ENCODE measurements at regions not wholly inside any gene's neighbourhood (a gene's known extent, or its start where the extent isn't known, plus 50 kb on each side); places are given as distances from the start of the nearest gene placed in this dataset.
"Not testable (repeated sequence)": the region's sequence is repeated elsewhere in the genome, so short reads cannot be mapped to it uniquely, and the experiment has no call there.

GRCh38 chr2:7524195-7524594 lies 607.0 kb downstream of the RNF144A start:
- no peak for DNase-seq (ENCODE audit: low read depth, low spot score)

DNA sequence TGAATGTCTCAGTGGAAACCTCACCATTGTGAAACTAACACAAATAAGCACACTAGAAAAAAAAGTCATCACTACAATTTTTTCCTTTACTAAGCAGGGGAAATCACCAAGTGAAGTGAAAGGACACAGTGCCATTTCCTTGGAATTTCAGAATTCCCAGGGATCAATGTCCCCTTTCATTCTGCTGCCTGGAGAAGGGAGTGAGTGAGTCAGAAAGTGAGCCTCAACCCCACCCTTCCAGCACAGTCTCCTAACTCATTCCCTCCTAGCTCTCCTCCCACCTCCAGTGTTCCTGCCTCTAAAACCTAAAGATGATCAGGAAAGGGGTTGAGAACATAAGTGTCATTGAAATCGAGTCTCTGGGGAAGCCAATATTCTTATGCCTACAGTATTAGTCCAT lies 608.5 kb downstream of the RNF144A start:
- DNase-seq (ENCODE audit: low read depth, low spot score) = no peak

GRCh38 chr2:7527165-7527722 lies 610.0 kb downstream of the RNF144A start:
- DNase-seq (ENCODE audit: low read depth, low spot score) = no peak

DNA sequence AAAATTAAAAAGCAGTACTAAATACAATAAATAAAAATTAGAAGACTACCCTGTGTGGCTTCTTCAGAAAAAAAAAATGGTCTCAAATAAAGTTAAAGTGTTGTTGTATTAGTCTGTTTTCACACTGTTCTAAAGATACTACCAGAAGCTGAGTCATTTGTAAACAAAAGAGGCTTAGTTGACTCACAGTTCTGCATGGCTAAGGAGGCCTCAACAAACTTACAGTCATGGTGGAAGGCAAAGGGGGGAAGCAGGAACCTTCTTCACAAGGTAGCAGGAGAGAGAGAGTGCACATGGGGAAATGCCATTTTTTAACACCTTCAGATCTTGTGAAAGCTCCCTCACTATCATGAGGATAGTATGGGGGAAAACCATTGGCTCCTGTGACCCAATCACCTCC lies 612.8 kb downstream of the RNF144A start:
- DNase-seq (ENCODE audit: low read depth, low spot score) = no peak

- DNase-seq (ENCODE audit: low read depth, low spot score) = peak; percentile 28
Observed at GRCh38 chr2:7539077-7539476, 621.9 kb downstream of the RNF144A start.

GRCh38 chr2:7539760-7540159 lies 622.5 kb downstream of the RNF144A start:
- DNase-seq (ENCODE audit: low read depth, low spot score) = peak; percentile 76

DNA sequence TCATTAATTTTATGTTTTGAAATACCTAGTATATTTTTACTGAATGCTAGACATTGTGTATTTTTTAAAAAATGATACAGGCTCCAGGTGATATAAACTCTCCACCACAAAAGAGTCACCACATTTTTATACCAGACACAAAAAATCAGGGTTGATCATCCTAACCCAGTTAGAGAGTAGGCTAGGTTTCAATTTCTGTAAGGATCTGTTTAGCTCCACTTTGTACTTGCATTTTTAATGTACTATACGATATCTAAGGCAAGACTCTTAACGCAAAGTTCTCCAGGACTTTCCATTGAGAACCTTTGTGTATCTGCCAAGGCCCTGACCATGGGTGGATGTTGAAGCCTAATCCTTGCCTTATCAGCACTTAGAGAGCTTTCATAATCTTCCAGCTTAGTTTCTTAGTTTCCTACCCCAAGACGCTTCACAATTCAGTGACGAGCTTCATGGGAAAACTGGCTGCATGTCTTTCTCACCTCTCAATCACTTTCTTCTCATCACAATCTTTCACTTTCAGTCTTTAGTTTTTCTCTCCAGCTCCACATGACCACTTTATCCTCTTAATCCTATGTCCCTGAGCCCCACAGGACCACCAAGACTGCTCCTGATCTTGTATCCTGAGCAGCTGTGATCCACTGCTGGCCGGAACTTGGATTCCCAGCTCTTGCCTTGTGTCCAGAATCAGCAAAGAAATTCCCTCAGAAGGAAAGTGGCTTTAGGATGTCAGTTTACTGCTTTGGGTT lies 635.8 kb downstream of the RNF144A start:
- DNase-seq (ENCODE audit: low read depth, low spot score) = no peak

DNA sequence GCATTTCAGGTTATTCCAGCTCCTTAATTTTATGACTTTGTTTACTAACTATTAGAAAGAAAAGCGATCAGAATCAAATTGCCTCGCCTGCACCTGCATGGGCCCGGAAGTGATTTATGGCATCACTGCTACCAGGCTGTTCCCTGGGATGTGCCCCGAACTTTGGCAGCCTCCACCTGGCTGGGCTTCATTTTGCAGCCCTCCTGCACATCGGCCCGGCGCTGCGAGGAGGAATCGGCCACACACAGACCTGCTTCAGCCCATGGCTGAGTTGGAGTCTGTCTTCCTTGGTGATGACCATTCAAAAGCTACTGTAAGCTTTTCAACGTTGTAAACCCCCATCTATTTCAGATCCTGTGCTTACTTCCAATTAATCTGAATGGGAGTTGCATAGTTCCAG lies 638.0 kb downstream of the RNF144A start:
- DNase-seq (ENCODE audit: low read depth, low spot score) = no peak

DNA sequence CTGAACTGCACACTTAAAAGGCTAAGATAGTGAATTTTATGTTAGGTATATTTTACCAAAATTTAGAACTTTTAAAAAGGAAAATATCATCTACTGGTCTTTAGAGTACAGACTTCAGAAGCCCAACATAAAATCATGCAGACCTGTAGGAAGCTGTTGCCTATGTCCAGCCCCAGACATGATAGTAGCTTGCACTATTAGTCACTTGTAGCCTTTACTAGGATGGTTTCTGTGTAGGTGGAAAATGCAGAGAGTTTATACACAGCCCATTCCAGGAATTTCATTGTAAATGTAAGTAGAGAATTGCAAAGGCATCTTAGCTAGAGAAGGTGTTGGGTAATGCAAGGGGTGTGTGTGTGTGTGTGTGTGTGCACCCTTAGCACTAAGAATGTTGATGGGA lies 640.2 kb downstream of the RNF144A start:
- no peak for DNase-seq (ENCODE audit: low read depth, low spot score)

GRCh38 chr2:7559791-7560190 lies 642.6 kb downstream of the RNF144A start:
- DNase-seq (ENCODE audit: low read depth, low spot score) = no peak

DNA sequence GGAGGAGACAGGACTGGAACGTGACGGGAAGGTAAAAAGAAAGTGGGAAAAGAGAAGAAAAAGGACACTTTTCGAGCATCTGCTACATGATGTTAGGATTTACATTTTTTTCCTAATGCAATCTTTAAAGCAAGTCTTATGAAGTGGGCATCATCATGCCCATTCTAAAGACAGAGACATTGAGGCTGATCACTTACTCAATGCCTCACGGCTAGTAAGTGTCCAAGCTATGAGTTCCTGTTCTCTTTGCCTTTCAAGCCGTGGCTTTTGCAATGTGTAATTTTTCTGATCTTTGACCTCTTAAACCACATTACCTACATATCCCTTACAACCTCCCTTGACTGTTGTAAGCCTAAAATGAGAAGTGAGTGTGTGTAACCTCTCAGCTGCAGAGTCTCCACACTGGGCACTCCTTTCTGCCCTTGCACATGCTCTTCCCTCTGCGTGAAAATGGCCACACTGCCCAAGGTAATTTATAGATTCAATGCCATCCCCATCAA lies 649.2 kb downstream of the RNF144A start:
- DNase-seq (ENCODE audit: low read depth, low spot score) = no peak

- DNase-seq (ENCODE audit: low read depth, low spot score) = not testable (repeated sequence)
Observed at GRCh38 chr2:7567116-7567515, 649.9 kb downstream of the RNF144A start.

GRCh38 chr2:7567646-7568045 lies 650.4 kb downstream of the RNF144A start:
- DNase-seq (ENCODE audit: low read depth, low spot score) = no peak

- DNase-seq (ENCODE audit: low read depth, low spot score) = no peak
Observed at GRCh38 chr2:7570247-7570646, 653.0 kb downstream of the RNF144A start.

DNA sequence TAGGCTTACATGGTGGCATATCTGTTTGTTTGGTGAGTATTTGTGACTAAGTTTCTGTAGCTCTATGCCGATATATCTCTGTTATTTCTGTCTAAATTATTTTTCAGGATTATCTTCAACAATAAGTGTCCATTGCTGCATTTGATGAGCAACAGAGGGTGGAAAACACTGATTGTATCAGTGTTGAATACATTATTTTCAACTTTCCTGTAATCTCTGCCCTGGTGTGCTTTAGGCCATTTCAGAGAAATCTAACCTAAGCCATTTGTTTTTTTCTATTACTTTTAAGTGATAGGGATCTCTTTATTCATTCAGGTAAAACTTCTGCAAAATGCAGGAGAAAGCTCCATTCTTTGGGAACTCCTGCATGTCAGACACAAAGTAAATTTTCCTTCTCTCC lies 654.5 kb downstream of the RNF144A start:
- no peak for DNase-seq (ENCODE audit: low read depth, low spot score)

DNA sequence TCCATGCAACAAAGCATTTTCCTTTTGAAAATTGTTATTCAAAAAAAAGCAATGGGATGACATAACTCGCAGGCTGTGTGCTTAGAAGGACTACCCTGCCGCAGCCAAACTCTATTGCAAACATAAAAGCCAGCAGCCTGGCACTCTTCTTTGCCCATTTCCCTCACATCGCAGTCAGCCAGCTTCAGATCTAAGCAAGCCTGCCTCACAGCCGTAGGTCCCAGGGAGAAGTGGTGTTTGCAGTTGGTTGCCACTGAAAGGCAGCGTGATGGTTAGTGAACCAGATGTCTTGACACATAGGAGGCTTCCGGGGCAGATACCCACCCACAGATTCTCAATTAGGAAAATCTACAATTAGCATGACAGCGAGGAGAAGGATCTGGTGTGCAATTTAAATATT lies 655.2 kb downstream of the RNF144A start:
- DNase-seq (ENCODE audit: low read depth, low spot score) = no peak

- no peak for DNase-seq (ENCODE audit: low read depth, low spot score)
Observed at GRCh38 chr2:7573166-7573825, 656.1 kb downstream of the RNF144A start.

DNA sequence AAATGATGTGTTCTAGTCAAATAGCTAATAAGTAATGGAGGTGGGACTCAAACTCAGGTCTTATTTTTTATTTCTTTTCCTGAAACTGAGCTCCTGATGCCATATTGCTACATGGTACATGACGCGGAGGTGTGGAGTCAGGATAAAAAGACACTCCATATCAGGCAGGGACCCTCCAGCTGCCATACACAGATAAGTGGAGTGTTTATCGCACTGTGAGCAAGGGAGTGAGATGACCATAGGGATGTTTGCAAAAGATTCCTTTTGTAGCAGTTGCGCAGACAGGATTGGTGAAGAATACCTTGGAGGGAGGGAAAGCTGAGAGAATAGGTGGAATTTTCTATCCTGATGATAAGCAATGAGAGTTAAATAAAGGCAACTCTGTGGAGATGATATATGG lies 657.2 kb downstream of the RNF144A start:
- DNase-seq (ENCODE audit: low read depth, low spot score) = no peak

DNA sequence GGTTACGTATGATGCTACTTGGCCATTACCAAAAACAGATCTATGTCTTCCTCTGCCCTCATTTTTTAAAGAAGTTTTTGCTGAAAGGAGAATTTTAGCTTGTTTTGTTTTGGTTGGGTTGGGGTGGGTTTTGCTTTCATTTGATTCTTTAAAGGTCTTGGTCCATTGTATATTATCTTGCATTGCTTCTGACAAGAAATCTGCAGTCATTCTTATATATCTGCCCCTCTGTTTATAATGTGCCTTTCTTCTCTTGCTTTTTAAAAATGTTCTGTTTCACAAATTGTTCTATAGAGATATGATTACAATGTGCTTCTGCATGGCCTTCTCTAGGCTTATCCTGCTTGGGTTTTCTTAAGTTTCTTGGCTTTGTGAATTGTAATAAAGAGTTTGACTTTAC lies 660.6 kb downstream of the RNF144A start:
- DNase-seq (ENCODE audit: low read depth, low spot score) = no peak

- no peak for DNase-seq (ENCODE audit: low read depth, low spot score)
Observed at GRCh38 chr2:7584017-7584416, 666.8 kb downstream of the RNF144A start.

- DNase-seq (ENCODE audit: low read depth, low spot score) = no peak
Observed at GRCh38 chr2:7586898-7587297, 669.7 kb downstream of the RNF144A start.

GRCh38 chr2:7588295-7588694 lies 671.1 kb downstream of the RNF144A start:
- DNase-seq (ENCODE audit: low read depth, low spot score) = no peak

GRCh38 chr2:7592618-7593140 lies 675.5 kb downstream of the RNF144A start:
- DNase-seq (ENCODE audit: low read depth, low spot score) = no peak

Measured in smooth muscle cell of the brain vasculature (primary cell).